Psoas muscle (tissue), 7 donors: ENCODE measurements at regions not wholly inside any gene's neighbourhood (a gene's known extent, or its start where the extent isn't known, plus 50 kb on each side); places are given as distances from the start of the nearest gene placed in this dataset.

ENCODE experiments used
- ATAC-seq, 4 donors: fragments of 200-7000 bp; cut with Tn5 transposase; one replicate each; pipeline ENCODE4 v1.9.1; 2020; ENCODE audit warnings: moderate library complexity in 3 of 4, mild to moderate bottlenecking in 2 of 4
- DNase-seq, 2 donors: peaks; one replicate each; pipeline ENCODE4 v3.0.0-alpha.2; 2020
- H3K27ac ChIP-seq: fragments of 200-600 bp; one replicate; pipeline ENCODE4 v1.8.0; 2022
- H3K27me3 ChIP-seq, 3 donors: fragments of 200-600 bp in 1 of 3; one replicate each; pipeline versions ENCODE4 v1.6.1 to v1.8.0; 2013 to 2022; ENCODE audit warnings: low read length in 2 of 3, mild to moderate bottlenecking in 2 of 3, moderate library complexity in 1 of 3; ENCODE audit not compliant: insufficient read depth in 3 of 3
- H3K36me3 ChIP-seq, 2 donors: fragments of 200-600 bp in 1 of 2; one replicate each; pipeline versions ENCODE4 v1.6.1 to v1.8.0; 2013 to 2022; ENCODE audit warnings: low read depth in 1 of 2, mild to moderate bottlenecking in 1 of 2, moderate library complexity in 1 of 2; ENCODE audit not compliant: insufficient read depth in 1 of 2
- H3K4me1 ChIP-seq: fragments of 200-600 bp; one replicate; pipeline ENCODE4 v1.8.0; 2022
- H3K4me3 ChIP-seq: fragments of 200-600 bp; one replicate; pipeline ENCODE4 v1.8.0; 2022; ENCODE audit warnings: mild to moderate bottlenecking
- H3K9me3 ChIP-seq: fragments of 200-600 bp; one replicate; pipeline ENCODE4 v1.8.0; 2022
- WGBS, 3 donors: extraction: QIAGEN DNeasy Blood & Tissue Kit; methylation state at CpG; one replicate each; pipeline versions ENCODE4 v1.1.6 to v1.1.7; 2013; 5-methylcytosine and 5-hydroxymethylcytosine counted together
- intact Hi-C, 2 donors: fragments of 100-400 bp; cut with DNase I; formaldehyde crosslinking; loops; one replicate each; pipeline versions ENCODE4 v1.11.0 to v1.14.2; 2022
- TF ChIP-seq, protein P1 (sequence below): fragments of 200-600 bp; IDR thresholded peaks from one replicate; pipeline ENCODE4 v1.8.0; 2022; ENCODE audit warnings: antibody characterized with exemption
- donor health status: healthy with polysubstance abuse.
- donor health status: DM: no; HTN: no; CAD: no; lungs with moderate emphysema.
- donor health status: Bipolar disorder and iron deficiency.
- donor health status: healthy.
- donor health status: DM: yes; HTN: yes; CAD: no.
- donor health status: DM: no; HTN: no; CAD: no.
- donor health status: DM: yes; HTN: yes; CAD: no.

DNA sequence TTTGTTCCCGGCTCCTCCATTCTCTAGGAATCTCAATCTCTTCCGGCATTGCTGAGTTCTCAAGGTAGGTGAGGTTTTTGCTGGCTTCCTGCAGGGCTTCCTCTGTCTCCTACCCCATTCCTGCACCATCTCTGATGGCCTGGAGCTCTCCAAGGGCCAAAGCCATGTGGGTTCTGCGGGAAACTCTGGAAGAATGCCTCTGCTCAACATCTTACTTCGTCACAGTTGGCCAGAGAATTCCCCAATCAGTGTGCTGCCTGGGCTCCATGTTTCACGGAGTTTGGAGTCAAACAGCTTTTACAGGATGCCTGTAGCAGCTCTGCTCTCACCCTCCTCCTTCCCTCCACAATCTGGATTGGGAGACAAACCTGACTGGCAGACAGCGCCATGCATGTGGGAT is 253.9 kb upstream of the HES1 start:
- no peak overlapping the region for H3K27ac ChIP-seq
- H3K27me3 ChIP-seq, result no peaks in the 10 kb centered on the region
- H3K9me3 ChIP-seq, result no peaks in the 10 kb centered on the region
- TF ChIP-seq, protein P1, sequence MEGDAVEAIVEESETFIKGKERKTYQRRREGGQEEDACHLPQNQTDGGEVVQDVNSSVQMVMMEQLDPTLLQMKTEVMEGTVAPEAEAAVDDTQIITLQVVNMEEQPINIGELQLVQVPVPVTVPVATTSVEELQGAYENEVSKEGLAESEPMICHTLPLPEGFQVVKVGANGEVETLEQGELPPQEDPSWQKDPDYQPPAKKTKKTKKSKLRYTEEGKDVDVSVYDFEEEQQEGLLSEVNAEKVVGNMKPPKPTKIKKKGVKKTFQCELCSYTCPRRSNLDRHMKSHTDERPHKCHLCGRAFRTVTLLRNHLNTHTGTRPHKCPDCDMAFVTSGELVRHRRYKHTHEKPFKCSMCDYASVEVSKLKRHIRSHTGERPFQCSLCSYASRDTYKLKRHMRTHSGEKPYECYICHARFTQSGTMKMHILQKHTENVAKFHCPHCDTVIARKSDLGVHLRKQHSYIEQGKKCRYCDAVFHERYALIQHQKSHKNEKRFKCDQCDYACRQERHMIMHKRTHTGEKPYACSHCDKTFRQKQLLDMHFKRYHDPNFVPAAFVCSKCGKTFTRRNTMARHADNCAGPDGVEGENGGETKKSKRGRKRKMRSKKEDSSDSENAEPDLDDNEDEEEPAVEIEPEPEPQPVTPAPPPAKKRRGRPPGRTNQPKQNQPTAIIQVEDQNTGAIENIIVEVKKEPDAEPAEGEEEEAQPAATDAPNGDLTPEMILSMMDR, result no peak
- H3K4me3 ChIP-seq, result no peak overlapping the region
- intact Hi-C loops, result no loop called here
- 91 to 95% (median 93%) methylated on average over 6 of the region's 6 CpGs for WGBS, 3 donors
- no peak for DNase-seq
- no peak for ATAC-seq
- H3K36me3 ChIP-seq, result no peaks in the 10 kb centered on the region
- H3K4me1 ChIP-seq, result no peaks in the 10 kb centered on the region

DNA sequence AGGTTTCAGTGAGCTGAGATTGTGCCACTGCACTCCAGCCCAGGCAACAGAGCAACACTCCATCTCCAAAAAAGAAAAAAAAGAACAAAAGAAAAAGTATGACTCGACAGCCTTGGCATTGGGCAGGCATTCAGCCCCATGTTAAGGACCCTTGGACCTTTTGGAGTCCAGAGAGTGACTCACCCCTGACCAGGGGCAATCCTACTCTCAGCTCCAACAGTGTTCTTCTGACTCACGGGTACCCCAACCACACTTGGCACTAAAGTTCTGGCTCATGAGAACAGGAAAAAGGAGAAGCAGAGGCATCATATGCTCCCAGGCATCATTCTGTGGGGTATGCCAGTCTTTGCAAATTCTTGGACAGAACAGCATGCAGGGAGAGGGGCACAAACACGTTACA is 252.4 kb upstream of the HES1 start:
- ATAC-seq, result no peak
- TF ChIP-seq, protein P1, result no peak
- no peaks in the 10 kb centered on the region for H3K4me1 ChIP-seq
- H3K36me3 ChIP-seq, result no peaks in the 10 kb centered on the region
- no peak for DNase-seq
- 76 to 88% (median 76%) methylated on average over 3 of the region's 3 CpGs for WGBS, 3 donors
- H3K4me3 ChIP-seq, result no peak overlapping the region
- H3K9me3 ChIP-seq, result no peaks in the 10 kb centered on the region
- no peaks in the 10 kb centered on the region for H3K27me3 ChIP-seq
- intact Hi-C loops, result no loop called here
- H3K27ac ChIP-seq, result no peak overlapping the region

DNA sequence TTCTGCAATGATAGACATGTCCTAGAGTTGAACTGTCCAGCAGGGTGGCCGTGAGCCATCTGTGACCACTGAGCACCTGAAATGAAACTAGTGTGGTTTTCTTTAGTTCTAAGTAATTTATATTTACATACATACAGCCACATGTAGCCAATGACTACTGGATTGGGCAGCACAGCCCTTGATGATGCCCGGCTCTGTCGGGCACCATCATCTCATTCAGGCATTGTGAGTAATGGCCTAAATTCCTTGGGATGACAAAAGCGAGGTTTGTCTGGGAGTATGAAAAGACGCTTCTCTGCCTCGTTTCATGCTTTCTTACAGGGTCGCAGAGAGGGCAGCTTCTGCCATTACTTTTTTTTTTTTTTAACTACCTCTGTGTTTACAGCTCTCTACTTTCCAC is 251.9 kb upstream of the HES1 start:
- Histone ChIP-seq H3K4me3 (no peak overlapping the region), H3K27ac (no peak overlapping the region), H3K27me3 (no peaks in the 10 kb centered on the region), H3K9me3 (no peaks in the 10 kb centered on the region), H3K36me3 (no peaks in the 10 kb centered on the region), H3K4me1 (no peaks in the 10 kb centered on the region)
- TF ChIP-seq, protein P1, result no peak
- DNase-seq, result no peak
- intact Hi-C loops, result no loop called here
- ATAC-seq, result no peak
- 87 to 95% (median 93%) methylated on average over 7 of the region's 7 CpGs for WGBS, 3 donors

DNA sequence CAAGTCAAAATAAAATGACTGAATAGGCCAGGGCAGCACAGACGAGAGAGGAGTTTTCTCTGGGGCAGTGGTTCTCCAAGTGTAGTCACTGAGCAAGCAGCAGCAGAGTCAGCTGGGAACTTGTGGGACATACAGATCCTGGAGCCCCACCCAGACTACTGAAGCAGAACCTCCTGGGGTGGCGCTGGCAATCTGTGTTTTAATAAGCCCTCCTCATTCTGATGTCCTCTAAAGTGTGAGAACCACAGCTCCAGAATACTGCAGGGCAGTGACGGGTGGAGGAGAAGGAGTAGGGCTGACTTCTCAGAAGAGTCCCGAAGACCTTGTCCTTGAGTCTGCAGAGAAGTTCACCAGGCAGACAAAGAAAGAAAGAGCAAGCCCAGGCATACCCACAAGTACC is 251.3 kb upstream of the HES1 start:
- intact Hi-C loops, result no loop called here

GRCh38 chr3:193885832-193886231 is 250.1 kb upstream of the HES1 start:
- H3K4me3 ChIP-seq, result no peak overlapping the region
- DNase-seq (no peak), ATAC-seq (no peak)
- no peaks in the 10 kb centered on the region for H3K9me3 ChIP-seq
- H3K27ac ChIP-seq, result no peak overlapping the region
- intact Hi-C loops, result no loop called here
- no peaks in the 10 kb centered on the region for H3K27me3 ChIP-seq
- no peaks in the 10 kb centered on the region for H3K36me3 ChIP-seq
- TF ChIP-seq, protein P1, result no peak
- no peaks in the 10 kb centered on the region for H3K4me1 ChIP-seq
- 78 to 95% (median 80%) methylated on average over 6 of the region's 6 CpGs for WGBS, 3 donors

More for the DNA sequence above, 251.3 kb upstream of the HES1 start:
- H3K9me3 ChIP-seq, result no peaks in the 10 kb centered on the region
- TF ChIP-seq, protein P1, result no peak
- H3K36me3 ChIP-seq, result no peaks in the 10 kb centered on the region
- 92 to 95% (median 92%) methylated on average over 4 of the region's 4 CpGs for WGBS, 3 donors
- H3K4me3 ChIP-seq, result no peak overlapping the region
- no peaks in the 10 kb centered on the region for H3K4me1 ChIP-seq
- ATAC-seq (no peak), DNase-seq (no peak)
- H3K27ac ChIP-seq, result no peak overlapping the region
- no peaks in the 10 kb centered on the region for H3K27me3 ChIP-seq
